ENCODE measurements at regions not wholly inside any gene's neighbourhood (a gene's known extent, or its start where the extent isn't known, plus 50 kb on each side); places are given as distances from the start of the nearest gene placed in this dataset.

- TF ChIP-seq NFIC (IDR thresholded peaks at IDR 0.05) (no peak), EP300 (IDR thresholded peaks at IDR 0.05; ENCODE audit: borderline replicate concordance) (no peak)
- TF ChIP-seq, protein P1, sequence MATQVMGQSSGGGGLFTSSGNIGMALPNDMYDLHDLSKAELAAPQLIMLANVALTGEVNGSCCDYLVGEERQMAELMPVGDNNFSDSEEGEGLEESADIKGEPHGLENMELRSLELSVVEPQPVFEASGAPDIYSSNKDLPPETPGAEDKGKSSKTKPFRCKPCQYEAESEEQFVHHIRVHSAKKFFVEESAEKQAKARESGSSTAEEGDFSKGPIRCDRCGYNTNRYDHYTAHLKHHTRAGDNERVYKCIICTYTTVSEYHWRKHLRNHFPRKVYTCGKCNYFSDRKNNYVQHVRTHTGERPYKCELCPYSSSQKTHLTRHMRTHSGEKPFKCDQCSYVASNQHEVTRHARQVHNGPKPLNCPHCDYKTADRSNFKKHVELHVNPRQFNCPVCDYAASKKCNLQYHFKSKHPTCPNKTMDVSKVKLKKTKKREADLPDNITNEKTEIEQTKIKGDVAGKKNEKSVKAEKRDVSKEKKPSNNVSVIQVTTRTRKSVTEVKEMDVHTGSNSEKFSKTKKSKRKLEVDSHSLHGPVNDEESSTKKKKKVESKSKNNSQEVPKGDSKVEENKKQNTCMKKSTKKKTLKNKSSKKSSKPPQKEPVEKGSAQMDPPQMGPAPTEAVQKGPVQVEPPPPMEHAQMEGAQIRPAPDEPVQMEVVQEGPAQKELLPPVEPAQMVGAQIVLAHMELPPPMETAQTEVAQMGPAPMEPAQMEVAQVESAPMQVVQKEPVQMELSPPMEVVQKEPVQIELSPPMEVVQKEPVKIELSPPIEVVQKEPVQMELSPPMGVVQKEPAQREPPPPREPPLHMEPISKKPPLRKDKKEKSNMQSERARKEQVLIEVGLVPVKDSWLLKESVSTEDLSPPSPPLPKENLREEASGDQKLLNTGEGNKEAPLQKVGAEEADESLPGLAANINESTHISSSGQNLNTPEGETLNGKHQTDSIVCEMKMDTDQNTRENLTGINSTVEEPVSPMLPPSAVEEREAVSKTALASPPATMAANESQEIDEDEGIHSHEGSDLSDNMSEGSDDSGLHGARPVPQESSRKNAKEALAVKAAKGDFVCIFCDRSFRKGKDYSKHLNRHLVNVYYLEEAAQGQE (IDR thresholded peaks at IDR 0.05; ENCODE audit: low read depth) = no peak
- TF ChIP-seq, protein P2, sequence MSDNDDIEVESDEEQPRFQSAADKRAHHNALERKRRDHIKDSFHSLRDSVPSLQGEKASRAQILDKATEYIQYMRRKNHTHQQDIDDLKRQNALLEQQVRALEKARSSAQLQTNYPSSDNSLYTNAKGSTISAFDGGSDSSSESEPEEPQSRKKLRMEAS (IDR thresholded peaks at IDR 0.05) = no peak
These were observed 893.4 kb downstream of the XPNPEP1 start for GRCh38 chr10:109029870-109030269.

Data from Ishikawa (cell line).